Right lobe of liver (tissue), 6 donors: ENCODE measurements at regions not wholly inside any gene's neighbourhood (a gene's known extent, or its start where the extent isn't known, plus 50 kb on each side); places are given as distances from the start of the nearest gene placed in this dataset.
A peak's percentile ranks its signal among the peaks of the same experiment; 100 is the strongest.

ENCODE experiments used
- ATAC-seq, 4 donors: fragments of 200-7000 bp; cut with Tn5 transposase; one replicate each; pipeline ENCODE4 v1.9.1; 2020; ENCODE audit warnings: mild to moderate bottlenecking in 4 of 4, moderate library complexity in 4 of 4
- DNase-seq, 3 donors: peaks; one replicate each; pipeline ENCODE4 v3.0.0-alpha.2; 2020
- H3K27ac ChIP-seq, 3 donors: fragments of 200-600 bp; one replicate each; pipeline ENCODE4 v1.8.0; 2022
- H3K27me3 ChIP-seq, 2 donors: fragments of 200-600 bp; one replicate each; pipeline ENCODE4 v1.8.0; 2022
- H3K36me3 ChIP-seq, 4 donors: fragments of 200-600 bp; sonication (generic) in 1 of 4; one replicate each; pipeline versions ENCODE4 v1.5.1 to v1.8.0; 2017 to 2022; ENCODE audit warnings: control low read depth in 1 of 4
- H3K4me1 ChIP-seq, 4 donors: fragments of 200-600 bp; sonication (generic) in 1 of 4; one replicate each; pipeline versions ENCODE4 v1.5.1 to v1.8.0; 2017 to 2022; ENCODE audit warnings: control low read depth in 1 of 4
- H3K4me3 ChIP-seq, 3 donors: fragments of 200-600 bp; one replicate each; pipeline ENCODE4 v1.8.0; 2022
- H3K9me3 ChIP-seq, 4 donors: fragments of 200-600 bp; sonication (generic) in 1 of 4; one replicate each; pipeline versions ENCODE4 v1.5.1 to v1.8.0; 2017 to 2022; ENCODE audit warnings: control low read depth in 1 of 4
- POLR2A ChIP-seq: fragments of 450-650 bp; IDR thresholded peaks from one replicate; pipeline ENCODE4 v1.6.1; 2017; ENCODE audit warnings: antibody characterized with exemption, mild to moderate bottlenecking
- WGBS: methylation state at CpG from one replicate; pipeline ENCODE4 v1.1.6; 2018; ENCODE audit warnings: low coverage, low lambda C conversion rate; ENCODE audit not compliant: insufficient coverage; ENCODE audit errors: missing lambda C conversion rate; 5-methylcytosine and 5-hydroxymethylcytosine counted together
- intact Hi-C, 2 donors: fragments of 100-400 bp; cut with DNase I; formaldehyde crosslinking; loops; one replicate each; pipeline versions ENCODE4 v1.11.2 to v1.14.1; 2022
- TF ChIP-seq, protein P1 (sequence below), 4 donors: fragments of 200-600 bp in 3 of 4; fragments of 450-650 bp in 1 of 4; IDR thresholded peaks; one replicate each; pipeline versions ENCODE4 v1.5.1 to v1.8.0; 2016 to 2022; ENCODE audit warnings: antibody characterized with exemption in 4 of 4, mild to moderate bottlenecking in 2 of 4
- donor health status: DM: no; HTN: yes; CAD: no.
- donor health status: DM: no; HTN: no; CAD: no.
- donor health status: DM: no; HTN: no; CAD: no.
- donor health status: DM: no; HTN: yes; CAD: no.
- donor health status: DM: no; HTN: yes; CAD: no.

GRCh38 chr12:111202237-111202915 is 166.5 kb downstream of the PHETA1 start:
- intact Hi-C loops, result no loop called here
- WGBS, result 55% methylated on average over 14 of the region's 17 CpGs
- Histone ChIP-seq H3K4me1 (no peaks in the 10 kb centered on the region), H3K27ac (no peak overlapping the region), H3K36me3 (no peaks in the 10 kb centered on the region), H3K27me3 (no peaks in the 10 kb centered on the region), H3K4me3 (no peak overlapping the region), H3K9me3 (no peaks in the 10 kb centered on the region)
- TF ChIP-seq POLR2A, result no peak
- TF ChIP-seq, protein P1, sequence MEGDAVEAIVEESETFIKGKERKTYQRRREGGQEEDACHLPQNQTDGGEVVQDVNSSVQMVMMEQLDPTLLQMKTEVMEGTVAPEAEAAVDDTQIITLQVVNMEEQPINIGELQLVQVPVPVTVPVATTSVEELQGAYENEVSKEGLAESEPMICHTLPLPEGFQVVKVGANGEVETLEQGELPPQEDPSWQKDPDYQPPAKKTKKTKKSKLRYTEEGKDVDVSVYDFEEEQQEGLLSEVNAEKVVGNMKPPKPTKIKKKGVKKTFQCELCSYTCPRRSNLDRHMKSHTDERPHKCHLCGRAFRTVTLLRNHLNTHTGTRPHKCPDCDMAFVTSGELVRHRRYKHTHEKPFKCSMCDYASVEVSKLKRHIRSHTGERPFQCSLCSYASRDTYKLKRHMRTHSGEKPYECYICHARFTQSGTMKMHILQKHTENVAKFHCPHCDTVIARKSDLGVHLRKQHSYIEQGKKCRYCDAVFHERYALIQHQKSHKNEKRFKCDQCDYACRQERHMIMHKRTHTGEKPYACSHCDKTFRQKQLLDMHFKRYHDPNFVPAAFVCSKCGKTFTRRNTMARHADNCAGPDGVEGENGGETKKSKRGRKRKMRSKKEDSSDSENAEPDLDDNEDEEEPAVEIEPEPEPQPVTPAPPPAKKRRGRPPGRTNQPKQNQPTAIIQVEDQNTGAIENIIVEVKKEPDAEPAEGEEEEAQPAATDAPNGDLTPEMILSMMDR (IDR thresholded peaks at IDR 0.05), result no peak
- DNase-seq (no peak), ATAC-seq (peak in 1 of 4 donors; percentile 35)

GRCh38 chr12:111201495-111202236 is 167.2 kb downstream of the PHETA1 start:
- no peak for ATAC-seq

DNA sequence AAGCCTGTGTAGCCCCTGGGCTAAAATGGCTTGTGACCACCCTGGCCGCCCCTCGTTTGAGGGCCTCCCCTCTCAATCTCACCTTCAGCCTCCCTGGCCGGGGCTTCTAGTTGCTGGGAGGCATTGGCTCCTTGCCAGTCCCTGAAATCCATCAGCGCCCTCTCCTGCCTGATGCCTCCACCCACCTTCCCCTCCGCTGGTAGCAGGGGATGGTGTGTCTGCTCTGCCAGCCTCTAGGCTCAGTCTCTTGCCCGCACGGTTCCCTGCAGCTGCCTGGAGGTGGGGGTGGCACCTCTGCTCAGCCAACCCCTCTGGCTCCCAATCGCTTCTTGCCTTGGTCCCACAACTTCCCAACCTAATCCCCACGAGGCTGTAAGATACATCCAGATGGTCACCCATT is 167.9 kb downstream of the PHETA1 start:
- 54% methylated on average over 6 of the region's 9 CpGs for WGBS

More at GRCh38 chr12:111201495-111202236, 167.2 kb downstream of the PHETA1 start:
- H3K27me3 ChIP-seq, result no peaks in the 10 kb centered on the region
- no peak overlapping the region for H3K27ac ChIP-seq
- TF ChIP-seq POLR2A, result no peak
- TF ChIP-seq, protein P1 (IDR thresholded peaks at IDR 0.05), result no peak
- intact Hi-C loops, result no loop called here
- DNase-seq, result no peak
- no peaks in the 10 kb centered on the region for H3K9me3 ChIP-seq
- WGBS, result 76% methylated on average over 8 of the region's 11 CpGs
- no peak overlapping the region for H3K4me3 ChIP-seq
- no peaks in the 10 kb centered on the region for H3K36me3 ChIP-seq
- H3K4me1 ChIP-seq, result no peaks in the 10 kb centered on the region

DNA sequence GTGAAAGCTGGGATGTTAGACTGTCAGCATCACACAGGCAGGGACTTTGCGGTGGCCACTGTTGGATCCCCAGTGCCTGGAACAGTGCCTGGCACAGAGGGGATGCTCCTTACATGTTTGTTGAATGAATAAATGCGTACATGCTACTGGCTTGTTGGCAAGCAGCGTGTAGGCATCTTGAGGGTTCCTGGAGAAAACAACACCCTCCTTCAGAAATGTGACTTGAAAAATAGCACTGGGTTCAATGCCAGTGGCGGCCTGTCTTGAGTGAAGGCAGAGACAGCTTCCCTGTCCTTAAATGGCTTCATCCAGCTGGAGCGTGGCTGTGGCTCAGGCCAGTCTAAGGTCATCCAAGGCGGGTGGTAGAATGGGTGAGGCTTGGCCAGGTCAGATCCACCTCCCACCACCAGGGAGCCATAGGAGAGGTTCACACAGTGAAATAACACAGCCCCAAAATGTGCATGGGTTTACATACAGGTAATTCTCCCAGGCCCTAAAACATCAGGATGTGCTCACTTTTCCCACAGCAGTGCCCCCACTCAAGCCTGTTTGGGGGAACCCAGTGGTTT is 171.4 kb downstream of the PHETA1 start:
- H3K27me3 ChIP-seq, result no peaks in the 10 kb centered on the region
- intact Hi-C loops, result no loop called here

More for the DNA sequence above, 167.9 kb downstream of the PHETA1 start:
- H3K4me1 ChIP-seq, result no peaks in the 10 kb centered on the region
- no peak for TF ChIP-seq POLR2A
- TF ChIP-seq, protein P1 (IDR thresholded peaks at IDR 0.05), result no peak
- no peaks in the 10 kb centered on the region for H3K36me3 ChIP-seq
- H3K27me3 ChIP-seq, result no peaks in the 10 kb centered on the region
- ATAC-seq (peak in 1 of 4 donors; percentile 15), DNase-seq (no peak)
- intact Hi-C loops, result no loop called here
- H3K27ac ChIP-seq, result no peak overlapping the region
- H3K9me3 ChIP-seq, result no peaks in the 10 kb centered on the region
- H3K4me3 ChIP-seq, result no peak overlapping the region

More for the DNA sequence above, 171.4 kb downstream of the PHETA1 start:
- Histone ChIP-seq H3K36me3 (no peaks in the 10 kb centered on the region), H3K27ac (no peak overlapping the region), H3K4me3 (no peak overlapping the region), H3K4me1 (no peaks in the 10 kb centered on the region), H3K9me3 (no peaks in the 10 kb centered on the region)
- no peak for DNase-seq
- no peak for TF ChIP-seq POLR2A
- TF ChIP-seq, protein P1 (IDR thresholded peaks at IDR 0.05), result no peak
- WGBS, result 60% methylated on average over 1 of the region's 6 CpGs
- no peak for ATAC-seq
